ENCODE measurements at regions not wholly inside any gene's neighbourhood (a gene's known extent, or its start where the extent isn't known, plus 50 kb on each side); places are given as distances from the start of the nearest gene placed in this dataset.

DNA sequence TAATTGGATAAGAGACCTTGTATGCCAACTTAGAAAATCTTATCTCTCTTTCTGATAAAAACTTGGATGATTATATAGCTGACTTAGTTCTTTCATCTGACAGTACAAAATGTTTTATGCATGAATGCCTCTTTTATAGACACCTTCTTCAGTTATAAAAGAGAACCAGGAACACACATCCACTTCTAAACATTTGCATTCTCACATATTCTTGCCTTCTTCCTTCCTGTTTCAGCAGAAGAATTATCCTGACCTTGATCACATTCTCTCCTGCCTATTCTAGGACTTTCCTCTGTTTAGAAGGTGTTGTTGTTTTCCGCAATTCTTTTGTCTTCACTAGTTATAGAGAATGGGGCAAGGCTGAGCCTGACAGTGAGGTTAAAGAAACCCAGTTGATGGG lies 80.9 kb downstream of the LARP7 start:
- TF ChIP-seq, protein P1, sequence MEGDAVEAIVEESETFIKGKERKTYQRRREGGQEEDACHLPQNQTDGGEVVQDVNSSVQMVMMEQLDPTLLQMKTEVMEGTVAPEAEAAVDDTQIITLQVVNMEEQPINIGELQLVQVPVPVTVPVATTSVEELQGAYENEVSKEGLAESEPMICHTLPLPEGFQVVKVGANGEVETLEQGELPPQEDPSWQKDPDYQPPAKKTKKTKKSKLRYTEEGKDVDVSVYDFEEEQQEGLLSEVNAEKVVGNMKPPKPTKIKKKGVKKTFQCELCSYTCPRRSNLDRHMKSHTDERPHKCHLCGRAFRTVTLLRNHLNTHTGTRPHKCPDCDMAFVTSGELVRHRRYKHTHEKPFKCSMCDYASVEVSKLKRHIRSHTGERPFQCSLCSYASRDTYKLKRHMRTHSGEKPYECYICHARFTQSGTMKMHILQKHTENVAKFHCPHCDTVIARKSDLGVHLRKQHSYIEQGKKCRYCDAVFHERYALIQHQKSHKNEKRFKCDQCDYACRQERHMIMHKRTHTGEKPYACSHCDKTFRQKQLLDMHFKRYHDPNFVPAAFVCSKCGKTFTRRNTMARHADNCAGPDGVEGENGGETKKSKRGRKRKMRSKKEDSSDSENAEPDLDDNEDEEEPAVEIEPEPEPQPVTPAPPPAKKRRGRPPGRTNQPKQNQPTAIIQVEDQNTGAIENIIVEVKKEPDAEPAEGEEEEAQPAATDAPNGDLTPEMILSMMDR (conservative IDR thresholded peaks at IDR 0.05; ENCODE audit: low read depth, low read length), result no peak
- TF ChIP-seq EZH2 (IDR thresholded peaks at IDR 0.05; ENCODE audit: low read length, unreplicated experiment) (no peak), EZH2phosphoT487 (IDR thresholded peaks at IDR 0.05; ENCODE audit: borderline replicate concordance, low read length) (no peak)

Data from PC-3 (cell line).